ENCODE measurements at regions not wholly inside any gene's neighbourhood (a gene's known extent, or its start where the extent isn't known, plus 50 kb on each side); places are given as distances from the start of the nearest gene placed in this dataset.

DNA sequence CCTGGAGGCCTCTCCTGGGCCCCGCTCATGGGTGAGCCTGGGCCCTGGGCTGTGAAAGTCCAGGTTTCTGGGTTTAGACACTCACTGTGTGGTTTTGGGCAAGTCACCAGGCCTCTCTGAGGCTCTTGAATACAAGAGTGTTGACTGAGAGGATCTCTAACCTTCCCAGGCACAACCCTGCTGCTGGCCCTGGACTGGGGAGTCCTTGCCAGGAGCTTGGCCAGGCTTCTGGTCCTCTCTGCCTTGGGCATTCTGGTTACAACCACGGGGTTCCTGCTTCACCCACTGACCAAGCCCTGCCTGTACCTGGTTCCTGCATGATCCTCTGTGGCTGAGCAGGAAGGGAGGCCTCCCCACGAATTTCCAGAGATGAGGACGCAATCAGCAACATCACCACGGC is 63.6 kb upstream of the COL13A1 start:
- TF ChIP-seq, protein P1, sequence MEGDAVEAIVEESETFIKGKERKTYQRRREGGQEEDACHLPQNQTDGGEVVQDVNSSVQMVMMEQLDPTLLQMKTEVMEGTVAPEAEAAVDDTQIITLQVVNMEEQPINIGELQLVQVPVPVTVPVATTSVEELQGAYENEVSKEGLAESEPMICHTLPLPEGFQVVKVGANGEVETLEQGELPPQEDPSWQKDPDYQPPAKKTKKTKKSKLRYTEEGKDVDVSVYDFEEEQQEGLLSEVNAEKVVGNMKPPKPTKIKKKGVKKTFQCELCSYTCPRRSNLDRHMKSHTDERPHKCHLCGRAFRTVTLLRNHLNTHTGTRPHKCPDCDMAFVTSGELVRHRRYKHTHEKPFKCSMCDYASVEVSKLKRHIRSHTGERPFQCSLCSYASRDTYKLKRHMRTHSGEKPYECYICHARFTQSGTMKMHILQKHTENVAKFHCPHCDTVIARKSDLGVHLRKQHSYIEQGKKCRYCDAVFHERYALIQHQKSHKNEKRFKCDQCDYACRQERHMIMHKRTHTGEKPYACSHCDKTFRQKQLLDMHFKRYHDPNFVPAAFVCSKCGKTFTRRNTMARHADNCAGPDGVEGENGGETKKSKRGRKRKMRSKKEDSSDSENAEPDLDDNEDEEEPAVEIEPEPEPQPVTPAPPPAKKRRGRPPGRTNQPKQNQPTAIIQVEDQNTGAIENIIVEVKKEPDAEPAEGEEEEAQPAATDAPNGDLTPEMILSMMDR (IDR thresholded peaks at IDR 0.05): no peak
- TF ChIP-seq POLR2AphosphoS5 (IDR thresholded peaks at IDR 0.05; ENCODE audit: insufficient read depth in 1 of 2, low read depth in 1 of 2): no peak
- no peak for TF ChIP-seq POLR2A (IDR thresholded peaks at IDR 0.05)

All from vagina (tissue), 2 donors.